Nephron (organoid): ENCODE measurements at regions not wholly inside any gene's neighbourhood (a gene's known extent, or its start where the extent isn't known, plus 50 kb on each side); places are given as distances from the start of the nearest gene placed in this dataset.

ENCODE experiments used
- H3K27ac Mint-ChIP-seq, 3 experiments: 2 replicates each; pipeline ENCODE4 v1.8.0; 2020; ENCODE audit warnings: mixed read lengths in 3 of 3, mild to moderate bottlenecking in 2 of 3, moderate library complexity in 1 of 3
- H3K27me3 Mint-ChIP-seq: 2 replicates; pipeline ENCODE4 v1.8.0; 2021; ENCODE audit warnings: low read depth, mild to moderate bottlenecking, moderate library complexity, mixed read lengths
- H3K36me3 Mint-ChIP-seq: 2 replicates; pipeline ENCODE4 v1.8.0; 2020; ENCODE audit warnings: low read depth, mixed read lengths
- H3K4me1 Mint-ChIP-seq: 2 replicates; pipeline ENCODE4 v1.8.0; 2020; ENCODE audit warnings: mixed read lengths
- H3K4me3 Mint-ChIP-seq, 3 experiments: 2 replicates each; pipeline ENCODE4 v1.8.0; 2020; ENCODE audit warnings: mild to moderate bottlenecking in 3 of 3, mixed read lengths in 3 of 3, moderate library complexity in 2 of 3
- H3K9me3 Mint-ChIP-seq: 2 replicates; pipeline ENCODE4 v1.8.0; 2020; ENCODE audit warnings: mixed read lengths
- CTCF ChIP-seq, 3 experiments: fragments of 200-600 bp; sonication (generic); IDR thresholded peaks; one replicate each; pipeline ENCODE4 v1.5.0; 2021; ENCODE audit warnings: antibody characterized with exemption in 3 of 3; ENCODE audit not compliant: unreplicated experiment in 3 of 3

- Mint-ChIP-seq H3K36me3 (no peaks in the 10 kb centered on the region), H3K27me3 (no peaks in the 10 kb centered on the region), H3K4me3 (no peak overlapping the region), H3K27ac (peak overlapping the region in 1 of 3 experiments; percentile 24), H3K9me3 (no peaks in the 10 kb centered on the region), H3K4me1 (peaks cover 12% of the 10 kb centered on the region)
- TF ChIP-seq CTCF (IDR thresholded peaks at IDR 0.05; ENCODE audit: unreplicated experiment in 3 of 3), result no peak
These were observed 420.9 kb upstream of the NECTIN3 start for GRCh38 chr3:110650741-110651140.

GRCh38 chr3:110654843-110655502 is 416.6 kb upstream of the NECTIN3 start:
- Mint-ChIP-seq H3K4me3 (no peak overlapping the region), H3K4me1 (peaks cover 12% of the 10 kb centered on the region), H3K9me3 (no peaks in the 10 kb centered on the region), H3K36me3 (no peaks in the 10 kb centered on the region), H3K27me3 (no peaks in the 10 kb centered on the region), H3K27ac (peak overlapping the region; percentile 33 to 51 (median 51))
- TF ChIP-seq CTCF (IDR thresholded peaks at IDR 0.05; ENCODE audit: unreplicated experiment in 3 of 3), result no peak

GRCh38 chr3:110656394-110657025 is 415.1 kb upstream of the NECTIN3 start:
- Mint-ChIP-seq H3K4me1 (peaks cover 12% of the 10 kb centered on the region), H3K9me3 (no peaks in the 10 kb centered on the region)

GRCh38 chr3:110664148-110664547 is 407.5 kb upstream of the NECTIN3 start:
- Mint-ChIP-seq H3K9me3 (peaks cover 14% of the 10 kb centered on the region), H3K27me3 (no peaks in the 10 kb centered on the region), H3K27ac (no peak overlapping the region), H3K4me3 (no peak overlapping the region), H3K36me3 (peaks cover 8% of the 10 kb centered on the region), H3K4me1 (no peaks in the 10 kb centered on the region)
- TF ChIP-seq CTCF (IDR thresholded peaks at IDR 0.05; ENCODE audit: unreplicated experiment in 3 of 3), result no peak

More at GRCh38 chr3:110656394-110657025, 415.1 kb upstream of the NECTIN3 start:
- H3K27me3 Mint-ChIP-seq, result no peaks in the 10 kb centered on the region
- TF ChIP-seq CTCF (IDR thresholded peaks at IDR 0.05; ENCODE audit: unreplicated experiment in 3 of 3), result no peak
- peak overlapping the region in 2 of 3 experiments; percentile 11 to 57 for H3K27ac Mint-ChIP-seq
- H3K4me3 Mint-ChIP-seq, result no peak overlapping the region
- no peaks in the 10 kb centered on the region for H3K36me3 Mint-ChIP-seq

- Mint-ChIP-seq H3K4me3 (no peak overlapping the region), H3K36me3 (peaks cover 13% of the 10 kb centered on the region), H3K27me3 (no peaks in the 10 kb centered on the region), H3K27ac (no peak overlapping the region), H3K9me3 (peaks cover 26% of the 10 kb centered on the region), H3K4me1 (no peaks in the 10 kb centered on the region)
- TF ChIP-seq CTCF (IDR thresholded peaks at IDR 0.05; ENCODE audit: unreplicated experiment in 3 of 3), result no peak
These were observed 405.1 kb upstream of the NECTIN3 start for GRCh38 chr3:110666495-110666894.

GRCh38 chr3:110667216-110667615 is 404.4 kb upstream of the NECTIN3 start:
- no peak overlapping the region for H3K4me3 Mint-ChIP-seq
- no peaks in the 10 kb centered on the region for H3K4me1 Mint-ChIP-seq
- peaks cover 26% of the 10 kb centered on the region for H3K9me3 Mint-ChIP-seq
- H3K27ac Mint-ChIP-seq, result no peak overlapping the region
- TF ChIP-seq CTCF (IDR thresholded peaks at IDR 0.05; ENCODE audit: unreplicated experiment in 3 of 3), result no peak
- no peaks in the 10 kb centered on the region for H3K27me3 Mint-ChIP-seq
- H3K36me3 Mint-ChIP-seq, result peaks cover 13% of the 10 kb centered on the region
